ENCODE measurements at regions not wholly inside any gene's neighbourhood (a gene's known extent, or its start where the extent isn't known, plus 50 kb on each side); places are given as distances from the start of the nearest gene placed in this dataset.

DNA sequence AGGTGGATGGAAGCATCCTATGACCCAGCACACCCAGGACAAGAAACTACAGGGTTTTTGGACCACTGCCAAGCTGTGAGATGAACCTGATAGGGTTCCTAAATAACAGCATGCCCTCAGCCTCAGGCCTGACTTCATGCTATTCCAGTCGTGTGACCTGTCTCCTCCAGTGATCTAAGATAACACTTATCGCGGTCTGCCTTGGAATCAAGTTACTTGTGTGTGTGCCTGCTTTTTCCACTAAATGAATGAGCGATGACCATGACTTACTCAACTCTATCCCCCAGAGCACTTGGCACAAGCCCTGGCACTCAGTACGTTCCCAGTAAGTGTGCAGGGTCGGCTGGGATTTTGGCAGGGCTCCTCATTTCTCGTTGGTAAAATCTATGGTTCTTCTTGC, 172.7 kb upstream of the TP63 start:
- Mint-ChIP-seq H3K36me3 (peaks cover 0 to 4% (median 4%) of the 10 kb centered on the region in 5 donors), H3K27ac (no peak overlapping the region), H3K4me3 (no peak overlapping the region), H3K27me3 (no peaks in the 10 kb centered on the region), H3K4me1 (peaks cover 0 to 4% (median 0%) of the 10 kb centered on the region in 7 donors), H3K9me3 (peaks cover 0 to 11% (median 3%) of the 10 kb centered on the region in 11 donors)
- H3K4me3 ChIP-seq (ENCODE audit: low read length) = no peak overlapping the region
- ChIA-PET POLR2A (no interaction called here), CTCF (no interaction called here)
- no peak for ATAC-seq
- no peaks in the 10 kb centered on the region for H3K36me3 ChIP-seq (ENCODE audit: control insufficient read depth in 2 of 3, insufficient read depth in 3 of 3, low read length in 3 of 3)
- H3K27me3 ChIP-seq (ENCODE audit: control insufficient read depth in 2 of 2, insufficient read depth in 2 of 2, low read length in 2 of 2) = no peaks in the 10 kb centered on the region
- no peaks in the 10 kb centered on the region for H3K4me1 ChIP-seq (ENCODE audit: control insufficient read depth in 2 of 2, insufficient read depth in 2 of 2, low read length in 2 of 2)
- intact Hi-C loops (cut with micrococcal nuclease) = no loop called here
- no peaks in the 10 kb centered on the region for H3K9me3 ChIP-seq (ENCODE audit: control insufficient read depth in 2 of 3, low read length in 3 of 3)
- H3K27ac ChIP-seq (ENCODE audit: low read depth, low read length) = no peak overlapping the region
- DNase-seq = no peak

GRCh38 chr3:189459231-189459630, 172.0 kb upstream of the TP63 start:
- H3K4me1 Mint-ChIP-seq = peaks cover 0 to 3% (median 0%) of the 10 kb centered on the region in 7 donors
- no peaks in the 10 kb centered on the region for H3K36me3 ChIP-seq (ENCODE audit: control insufficient read depth in 2 of 3, insufficient read depth in 3 of 3, low read length in 3 of 3)
- ChIA-PET CTCF (interaction anchor here (0.6 kb wide), 1 partner anchor 171 kb away, joined by 3 read pairs; no protein-coding TSS in a partner anchor), POLR2A (no interaction called here)
- DNase-seq = no peak
- H3K4me3 Mint-ChIP-seq = no peak overlapping the region
- peaks cover 0 to 11% (median 3%) of the 10 kb centered on the region in 11 donors for H3K9me3 Mint-ChIP-seq
- H3K27ac ChIP-seq (ENCODE audit: low read depth, low read length) = no peak overlapping the region
- H3K4me3 ChIP-seq (ENCODE audit: low read length) = no peak overlapping the region
- H3K9me3 ChIP-seq (ENCODE audit: control insufficient read depth in 2 of 3, low read length in 3 of 3) = no peaks in the 10 kb centered on the region
- no peaks in the 10 kb centered on the region for H3K27me3 ChIP-seq (ENCODE audit: control insufficient read depth in 2 of 2, insufficient read depth in 2 of 2, low read length in 2 of 2)
- H3K36me3 Mint-ChIP-seq = peaks cover 0 to 4% (median 4%) of the 10 kb centered on the region in 5 donors
- intact Hi-C loops (cut with micrococcal nuclease) = no loop called here
- H3K4me1 ChIP-seq (ENCODE audit: control insufficient read depth in 2 of 2, insufficient read depth in 2 of 2, low read length in 2 of 2) = no peaks in the 10 kb centered on the region
- H3K27me3 Mint-ChIP-seq = no peaks in the 10 kb centered on the region
- no peak for ATAC-seq
- no peak overlapping the region for H3K27ac Mint-ChIP-seq

DNA sequence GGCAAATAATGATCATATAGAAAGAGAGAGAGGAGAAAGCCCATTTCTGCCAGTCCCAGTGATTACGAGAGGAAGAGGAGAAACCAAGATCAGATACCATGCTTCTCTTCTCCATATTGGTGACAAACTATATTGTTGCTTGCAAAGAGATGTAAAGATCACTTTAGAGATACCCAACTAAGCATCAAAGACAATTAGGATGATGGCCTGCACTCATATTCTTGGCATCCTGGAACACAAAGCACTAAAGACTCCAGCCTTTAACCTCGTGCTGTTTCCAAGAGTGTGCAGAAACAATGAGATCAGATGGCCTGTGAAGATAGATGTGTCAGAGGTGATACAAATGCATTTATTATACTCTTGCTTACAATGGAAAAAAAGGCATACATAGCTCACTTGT, 170.7 kb upstream of the TP63 start:
- peaks cover 0 to 9% (median under 1%) of the 10 kb centered on the region in 11 donors for H3K9me3 Mint-ChIP-seq

DNA sequence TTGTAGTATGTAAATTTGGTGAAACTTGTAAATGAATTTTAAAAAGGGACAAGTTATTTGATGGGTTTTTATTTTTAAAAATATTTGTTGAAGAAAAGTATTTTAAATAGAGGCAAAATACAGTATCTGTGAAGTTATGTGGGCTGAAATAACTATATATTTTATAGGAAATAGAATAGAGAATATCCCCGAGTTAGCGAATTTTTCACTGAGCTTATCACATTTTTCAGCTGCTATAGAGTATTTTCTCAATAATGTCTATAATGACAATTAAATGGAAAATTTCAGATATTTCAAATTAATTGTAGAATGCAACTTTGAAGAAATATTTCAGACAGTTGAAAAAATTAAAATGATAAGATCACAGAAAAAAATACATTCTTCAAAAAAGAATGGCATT, 166.4 kb upstream of the TP63 start:
- H3K4me3 ChIP-seq (ENCODE audit: low read length) = no peak overlapping the region
- H3K27me3 ChIP-seq (ENCODE audit: control insufficient read depth in 2 of 2, insufficient read depth in 2 of 2, low read length in 2 of 2) = no peaks in the 10 kb centered on the region
- H3K4me1 ChIP-seq (ENCODE audit: control insufficient read depth in 2 of 2, insufficient read depth in 2 of 2, low read length in 2 of 2) = no peaks in the 10 kb centered on the region
- ChIA-PET CTCF (no interaction called here), POLR2A (no interaction called here)
- no peak for ATAC-seq
- Mint-ChIP-seq H3K4me3 (no peak overlapping the region), H3K9me3 (peaks cover 0 to 5% (median 0%) of the 10 kb centered on the region in 11 donors), H3K27me3 (no peaks in the 10 kb centered on the region), H3K27ac (no peak overlapping the region), H3K36me3 (peaks cover 0 to 4% (median 0%) of the 10 kb centered on the region in 5 donors), H3K4me1 (peaks cover 0 to 3% (median 0%) of the 10 kb centered on the region in 7 donors)
- intact Hi-C loops (cut with micrococcal nuclease) = loop anchor here in 1 of 2 donors (10.0 kb wide), 1 partner anchor 190 kb away; no protein-coding TSS in a partner anchor
- no peaks in the 10 kb centered on the region for H3K36me3 ChIP-seq (ENCODE audit: control insufficient read depth in 2 of 3, insufficient read depth in 3 of 3, low read length in 3 of 3)
- no peak overlapping the region for H3K27ac ChIP-seq (ENCODE audit: low read depth, low read length)
- no peaks in the 10 kb centered on the region for H3K9me3 ChIP-seq (ENCODE audit: control insufficient read depth in 2 of 3, low read length in 3 of 3)
- DNase-seq = no peak

More for the DNA sequence above, 170.7 kb upstream of the TP63 start:
- CTCF ChIA-PET = no interaction called here
- H3K27ac ChIP-seq (ENCODE audit: low read depth, low read length) = no peak overlapping the region
- DNase-seq (no peak), ATAC-seq (no peak)
- no peak overlapping the region for H3K4me3 ChIP-seq (ENCODE audit: low read length)
- H3K27ac Mint-ChIP-seq = no peak overlapping the region
- H3K27me3 Mint-ChIP-seq = no peaks in the 10 kb centered on the region
- POLR2A ChIA-PET = no interaction called here
- no peaks in the 10 kb centered on the region for H3K27me3 ChIP-seq (ENCODE audit: control insufficient read depth in 2 of 2, insufficient read depth in 2 of 2, low read length in 2 of 2)
- peaks cover 0 to 4% (median 3%) of the 10 kb centered on the region in 5 donors for H3K36me3 Mint-ChIP-seq
- H3K4me1 ChIP-seq (ENCODE audit: control insufficient read depth in 2 of 2, insufficient read depth in 2 of 2, low read length in 2 of 2) = no peaks in the 10 kb centered on the region
- peaks cover 0 to 3% (median 0%) of the 10 kb centered on the region in 7 donors for H3K4me1 Mint-ChIP-seq
- intact Hi-C loops (cut with micrococcal nuclease) = loop anchor here in 1 of 2 donors (10.0 kb wide), 1 partner anchor 186 kb away; no protein-coding TSS in a partner anchor
- no peaks in the 10 kb centered on the region for H3K9me3 ChIP-seq (ENCODE audit: control insufficient read depth in 2 of 3, low read length in 3 of 3)
- no peaks in the 10 kb centered on the region for H3K36me3 ChIP-seq (ENCODE audit: control insufficient read depth in 2 of 3, insufficient read depth in 3 of 3, low read length in 3 of 3)
- H3K4me3 Mint-ChIP-seq = no peak overlapping the region

DNA sequence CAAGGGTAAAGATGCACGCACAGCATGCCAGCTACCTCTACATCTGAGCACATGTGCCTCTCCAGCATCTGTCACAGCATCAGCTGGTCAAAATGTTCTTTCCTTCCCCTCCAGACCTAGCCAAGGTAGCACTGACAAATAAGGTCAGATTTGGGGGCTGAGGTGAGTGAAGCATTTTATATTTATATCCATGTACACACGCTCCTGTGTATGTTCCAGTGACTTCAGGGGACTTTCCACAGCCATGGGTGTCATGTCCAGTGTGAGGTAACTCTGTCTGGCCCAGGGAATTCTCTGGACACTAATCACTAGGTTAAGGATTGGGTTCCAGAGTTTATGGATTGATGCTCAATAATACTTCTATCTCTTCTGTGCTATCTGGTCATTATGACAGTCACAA, 165.2 kb upstream of the TP63 start:
- Histone ChIP-seq H3K4me1 (ENCODE audit: control insufficient read depth in 2 of 2, insufficient read depth in 2 of 2, low read length in 2 of 2) (no peaks in the 10 kb centered on the region), H3K27me3 (ENCODE audit: control insufficient read depth in 2 of 2, insufficient read depth in 2 of 2, low read length in 2 of 2) (no peaks in the 10 kb centered on the region), H3K27ac (ENCODE audit: low read depth, low read length) (no peak overlapping the region), H3K4me3 (ENCODE audit: low read length) (no peak overlapping the region), H3K9me3 (ENCODE audit: control insufficient read depth in 2 of 3, low read length in 3 of 3) (no peaks in the 10 kb centered on the region), H3K36me3 (ENCODE audit: control insufficient read depth in 2 of 3, insufficient read depth in 3 of 3, low read length in 3 of 3) (no peaks in the 10 kb centered on the region)
- H3K4me3 Mint-ChIP-seq = no peak overlapping the region
- ATAC-seq (no peak), DNase-seq (no peak)
- no peaks in the 10 kb centered on the region for H3K27me3 Mint-ChIP-seq
- ChIA-PET CTCF (no interaction called here), POLR2A (no interaction called here)
- peaks cover 0 to 5% (median 0%) of the 10 kb centered on the region in 11 donors for H3K9me3 Mint-ChIP-seq
- intact Hi-C loops (cut with micrococcal nuclease) = loop anchor here in 1 of 2 donors (10.0 kb wide), 1 partner anchor 191 kb away; no protein-coding TSS in a partner anchor
- H3K27ac Mint-ChIP-seq = no peak overlapping the region
- peaks cover 0 to 4% (median 0%) of the 10 kb centered on the region in 5 donors for H3K36me3 Mint-ChIP-seq
- peaks cover 0 to 1% (median 0%) of the 10 kb centered on the region in 7 donors for H3K4me1 Mint-ChIP-seq

GRCh38 chr3:189467451-189467850, 163.7 kb upstream of the TP63 start:
- Mint-ChIP-seq H3K27me3 (no peaks in the 10 kb centered on the region), H3K9me3 (peaks cover 0 to 5% (median 0%) of the 10 kb centered on the region in 11 donors), H3K4me1 (peaks cover 0 to 1% (median 0%) of the 10 kb centered on the region in 7 donors), H3K4me3 (no peak overlapping the region), H3K36me3 (peaks cover 0 to 3% (median 0%) of the 10 kb centered on the region in 5 donors), H3K27ac (no peak overlapping the region)
- intact Hi-C loops (cut with micrococcal nuclease) = loop anchor here in 1 of 2 donors (10.0 kb wide), 1 partner anchor 193 kb away; no protein-coding TSS in a partner anchor
- ChIA-PET POLR2A (no interaction called here), CTCF (interaction anchor here (1.4 kb wide), 1 partner anchor 195 kb away, joined by 3 read pairs; no protein-coding TSS in a partner anchor)
- H3K27me3 ChIP-seq (ENCODE audit: control insufficient read depth in 2 of 2, insufficient read depth in 2 of 2, low read length in 2 of 2) = no peaks in the 10 kb centered on the region
- no peaks in the 10 kb centered on the region for H3K9me3 ChIP-seq (ENCODE audit: control insufficient read depth in 2 of 3, low read length in 3 of 3)
- H3K27ac ChIP-seq (ENCODE audit: low read depth, low read length) = no peak overlapping the region
- no peaks in the 10 kb centered on the region for H3K36me3 ChIP-seq (ENCODE audit: control insufficient read depth in 2 of 3, insufficient read depth in 3 of 3, low read length in 3 of 3)
- H3K4me3 ChIP-seq (ENCODE audit: low read length) = no peak overlapping the region
- no peaks in the 10 kb centered on the region for H3K4me1 ChIP-seq (ENCODE audit: control insufficient read depth in 2 of 2, insufficient read depth in 2 of 2, low read length in 2 of 2)
- no peak for DNase-seq
- no peak for ATAC-seq

- DNase-seq (no peak), ATAC-seq (no peak)
- peaks cover 0 to 2% (median 0%) of the 10 kb centered on the region in 11 donors for H3K9me3 Mint-ChIP-seq
- no peak overlapping the region for H3K27ac Mint-ChIP-seq
- Histone ChIP-seq H3K36me3 (ENCODE audit: control insufficient read depth in 2 of 3, insufficient read depth in 3 of 3, low read length in 3 of 3) (no peaks in the 10 kb centered on the region), H3K27ac (ENCODE audit: low read depth, low read length) (no peak overlapping the region), H3K9me3 (ENCODE audit: control insufficient read depth in 2 of 3, low read length in 3 of 3) (no peaks in the 10 kb centered on the region), H3K4me1 (ENCODE audit: control insufficient read depth in 2 of 2, insufficient read depth in 2 of 2, low read length in 2 of 2) (no peaks in the 10 kb centered on the region), H3K4me3 (ENCODE audit: low read length) (no peak overlapping the region), H3K27me3 (ENCODE audit: control insufficient read depth in 2 of 2, insufficient read depth in 2 of 2, low read length in 2 of 2) (no peaks in the 10 kb centered on the region)
- H3K4me3 Mint-ChIP-seq = no peak overlapping the region
- CTCF ChIA-PET = no interaction called here
- intact Hi-C loops (cut with micrococcal nuclease) = no loop called here
- H3K36me3 Mint-ChIP-seq = no peaks in the 10 kb centered on the region
- POLR2A ChIA-PET = no interaction called here
- H3K4me1 Mint-ChIP-seq = peaks cover 0 to 4% (median 0%) of the 10 kb centered on the region in 7 donors
- H3K27me3 Mint-ChIP-seq = no peaks in the 10 kb centered on the region
These were observed 156.2 kb upstream of the TP63 start for GRCh38 chr3:189474944-189475343.

Data from naive thymus-derived CD4-positive, alpha-beta T cell (primary cell).